HepG2 (cell line): ENCODE measurements at regions not wholly inside any gene's neighbourhood (a gene's known extent, or its start where the extent isn't known, plus 50 kb on each side); places are given as distances from the start of the nearest gene placed in this dataset.

Experiments
- ATAC-seq: fragments of 200-7000 bp; cut with Tn5 transposase; 3 replicates; pipeline ENCODE4 v1.9.1; 2020; ENCODE audit warnings: mild to moderate bottlenecking, moderate library complexity
- BruUV-seq: library from RNA; stranded (reverse); fragments of 400-500 nt; replicated peaks from 2 replicates; lab custom pipeline; 2021; lab: Mats Ljungman, UMichigan
- CTCF ChIA-PET: fragments of 300-600 bp; formaldehyde crosslinking; extraction: SDS; loops from one replicate; lab custom pipeline; 2021; ENCODE audit warnings: low total read pairs, inconsistent platforms, low intra/inter-chr PET ratio; lab: Yijun Ruan, JAX
- POLR2A ChIA-PET: fragments of 350-600 bp; sonication (Branson Sonifier 250); formaldehyde crosslinking; loops from one replicate; lab custom pipeline; 2020; ENCODE audit warnings: antibody characterized with exemption, inconsistent platforms; lab: Yijun Ruan, JAX
- DNase-seq: peaks from one replicate; pipeline ENCODE4 v3.0.0-alpha.2; 2015; ENCODE audit warnings: low spot score
- FAIRE-seq: peaks from 3 replicates; lab custom pipeline; 2011; peaks lifted over from hg19 to GRCh38; lab: Jason Lieb, UNC
- H2AFZ ChIP-seq: one replicate; pipeline ENCODE4 v1.6.1; 2011; ENCODE audit warnings: low read length, inconsistent platforms
- H3K27ac ChIP-seq: fragments of 300-600 bp; 3 replicates; pipeline ENCODE4 v1.8.0; 2011; ENCODE audit warnings: mixed run types, mild to moderate bottlenecking, mixed read lengths, low read length, inconsistent platforms; ENCODE audit not compliant: insufficient read depth; ENCODE audit errors: extremely low read length
- H3K27me3 ChIP-seq, 2 experiments: fragments of 200-600 bp in 1 of 2; 2 replicates in 1 of 2; 3 replicates in 1 of 2; pipeline versions ENCODE4 v1.6.0 to v1.8.0; 2011; ENCODE audit warnings: low read length in 2 of 2, mild to moderate bottlenecking in 2 of 2, moderate library complexity in 2 of 2, inconsistent platforms in 1 of 2; ENCODE audit not compliant: insufficient read depth in 2 of 2, control insufficient read depth in 1 of 2
- H3K36me3 ChIP-seq, 2 experiments: fragments of 200-600 bp in 1 of 2; replicated peaks in 1 of 2; 2 replicates in 1 of 2; 3 replicates in 1 of 2; pipeline versions ENCODE4 v1.5.1 to v1.8.0; 2011; ENCODE audit warnings: low read length in 2 of 2, inconsistent platforms in 1 of 2; ENCODE audit not compliant: insufficient read depth in 2 of 2, control insufficient read depth in 1 of 2
- H3K4me1 ChIP-seq: 2 replicates; pipeline ENCODE4 v1.5.1; 2012; ENCODE audit warnings: low read length, inconsistent platforms; ENCODE audit not compliant: insufficient read depth
- H3K4me2 ChIP-seq: 2 replicates; pipeline ENCODE4 v1.6.0; 2011; ENCODE audit warnings: low read depth, low read length, inconsistent platforms
- H3K4me3 ChIP-seq, 3 experiments: fragments of 200-600 bp in 1 of 3; sonication (generic), shearing (Covaris generic) in 1 of 3; replicated peaks in 1 of 3; 2 replicates each; pipeline ENCODE4 v1.5.1; 2011 to 2016; ENCODE audit warnings: low read length in 3 of 3, inconsistent platforms in 2 of 3, low read depth in 2 of 3, mild to moderate bottlenecking in 2 of 3, control low read depth in 1 of 3, mixed read lengths in 1 of 3; ENCODE audit not compliant: insufficient read depth in 1 of 3
- H3K79me2 ChIP-seq: one replicate; pipeline ENCODE4 v1.6.1; 2011; ENCODE audit warnings: low read length, inconsistent platforms; ENCODE audit not compliant: insufficient read depth
- H3K9ac ChIP-seq: 2 replicates; pipeline ENCODE4 v1.6.0; 2011; ENCODE audit warnings: mild to moderate bottlenecking, low read depth, low read length, inconsistent platforms; ENCODE audit not compliant: insufficient read depth
- H3K9me3 ChIP-seq: 2 replicates; pipeline ENCODE4 v1.5.1; 2012; ENCODE audit warnings: mild to moderate bottlenecking, low read length
- H4K20me1 ChIP-seq: 2 replicates; pipeline ENCODE4 v1.6.0; 2011; ENCODE audit warnings: inconsistent platforms, mild to moderate bottlenecking, low read length, moderate library complexity; ENCODE audit not compliant: insufficient read depth
- CENPT ChIP-seq: sonication (generic); formaldehyde crosslinking; IDR thresholded peaks from 2 replicates; pipeline ENCODE4 v1.8.0; 2022; ENCODE audit warnings: low read depth, mild to moderate bottlenecking, moderate library complexity, missing genetic modification reagents
- CHCHD3 ChIP-seq: sonication (generic); formaldehyde crosslinking; IDR thresholded peaks from 2 replicates; pipeline ENCODE4 v1.8.0; 2022; ENCODE audit warnings: mild to moderate bottlenecking, missing genetic modification reagents, moderate library complexity
- HNRNPLL ChIP-seq: fragments of 200-400 bp; formaldehyde crosslinking; IDR thresholded peaks from 2 replicates; pipeline ENCODE4 v1.6.1; 2017; ENCODE audit warnings: mild to moderate bottlenecking, low read depth, low read length; ENCODE audit not compliant: poor library complexity, severe bottlenecking
- HOXA7 ChIP-seq: sonication (generic); formaldehyde crosslinking; IDR thresholded peaks from 2 replicates; pipeline ENCODE4 v1.8.1; 2022; ENCODE audit warnings: mild to moderate bottlenecking, missing genetic modification reagents, moderate library complexity
- KLF6 ChIP-seq: IDR thresholded peaks from 2 replicates; pipeline ENCODE4 v1.8.0; 2016; ENCODE audit warnings: missing biosample characterization, missing genetic modification reagents
- MAX ChIP-seq: IDR thresholded peaks from 2 replicates; pipeline ENCODE4 v1.6.1; 2012; ENCODE audit warnings: inconsistent platforms
- MEF2D ChIP-seq: sonication (generic); formaldehyde crosslinking; IDR thresholded peaks from 2 replicates; pipeline ENCODE4 v1.5.1; 2020; ENCODE audit warnings: mild to moderate bottlenecking, missing genetic modification reagents
- NR2C2 ChIP-seq: sonication (generic); formaldehyde crosslinking; IDR thresholded peaks from 2 replicates; pipeline ENCODE4 v1.4.0; 2020; ENCODE audit warnings: missing genetic modification reagents, mild to moderate bottlenecking, moderate library complexity, borderline replicate concordance
- PBX2 ChIP-seq: IDR thresholded peaks from 2 replicates; pipeline ENCODE4 v1.6.1; 2016; ENCODE audit warnings: control low read depth
- PLRG1 ChIP-seq: fragments of 450-650 bp; conservative IDR thresholded peaks from 2 replicates; pipeline ENCODE4 v1.6.1; 2016
- RORA ChIP-seq: sonication (generic); formaldehyde crosslinking; IDR thresholded peaks from 2 replicates; pipeline ENCODE4 v1.5.0; 2020; ENCODE audit warnings: mild to moderate bottlenecking, missing genetic modification reagents, moderate library complexity
- SMC3 ChIP-seq: IDR thresholded peaks from 2 replicates; pipeline ENCODE4 v1.6.1; 2011; ENCODE audit warnings: low read length, improper control_type of control experiment
- ZBTB42 ChIP-seq: sonication (generic); formaldehyde crosslinking; IDR thresholded peaks from 2 replicates; pipeline ENCODE4 v1.5.0; 2020; ENCODE audit warnings: mild to moderate bottlenecking, missing genetic modification reagents
- ZNF205 ChIP-seq: IDR thresholded peaks from 2 replicates; pipeline ENCODE4 v1.6.1; 2018; ENCODE audit warnings: missing biosample characterization, missing genetic modification reagents
- ZNF235 ChIP-seq: sonication (generic); formaldehyde crosslinking; IDR thresholded peaks from 2 replicates; pipeline ENCODE4 v1.8.1; 2023; ENCODE audit warnings: mild to moderate bottlenecking, missing genetic modification reagents, borderline replicate concordance
- whole genome bisulfite sequencing: methylation state at CpG from one replicate; pipeline ENCODE4 v1.1.6; 2017; ENCODE audit warnings: low lambda C conversion rate; 5-methylcytosine and 5-hydroxymethylcytosine counted together
- in situ Hi-C: cut with HindIII; loops from 2 replicates; pipeline ENCODE4 v1.10.0; 2017; ENCODE audit warnings: low pct_unique_long_range_greater_than_20kb; ENCODE audit not compliant: extremely low pct_ligation_motif_present
- intact Hi-C: fragments of 100-400 bp; cut with micrococcal nuclease; formaldehyde crosslinking; loops from one replicate; pipeline ENCODE4 v1.10.0; 2022; ENCODE audit not compliant: unreplicated experiment

GRCh38 chrX:140104760-140105159, 139.4 kb upstream of the CXorf66 start:
- FAIRE-seq (no peak), DNase-seq (no peak)

More at GRCh38 chrX:140104760-140105159, 139.4 kb upstream of the CXorf66 start:
- in situ Hi-C loops = no loop called here
- Histone ChIP-seq H3K27ac (no peak overlapping the region), H3K4me1 (no peaks in the 10 kb centered on the region), H3K36me3 (no peaks in the 10 kb centered on the region), H3K79me2 (no peaks in the 10 kb centered on the region), H2AFZ (no peak overlapping the region), H3K4me2 (no peak overlapping the region), H4K20me1 (no peaks in the 10 kb centered on the region), H3K4me3 (no peak overlapping the region), H3K27me3 (no peaks in the 10 kb centered on the region), H3K9me3 (no peaks in the 10 kb centered on the region), H3K9ac (no peak overlapping the region)
- TF ChIP-seq CHCHD3 (CRISPR knock-in tag) (no peak), SMC3 (no peak), RORA (CRISPR knock-in tag) (no peak), HOXA7 (CRISPR knock-in tag) (no peak), NR2C2 (CRISPR knock-in tag) (no peak), PLRG1 (no peak), PBX2 (no peak), ZNF205 (CRISPR knock-in tag) (no peak), HNRNPLL (no peak), MEF2D (CRISPR knock-in tag) (no peak), KLF6 (no peak), CENPT (no peak), ZNF235 (no peak), ZBTB42 (CRISPR knock-in tag) (no peak), MAX (no peak)
- WGBS = 2% methylated on average over 3 of the region's 3 CpGs
- ATAC-seq = no peak
- ChIA-PET CTCF (no interaction called here), POLR2A (no interaction called here)
- intact Hi-C loops = no loop called here
- no TSS peak for BruUV-seq
